ENCODE measurements at regions not wholly inside any gene's neighbourhood (a gene's known extent, or its start where the extent isn't known, plus 50 kb on each side); places are given as distances from the start of the nearest gene placed in this dataset.

DNA sequence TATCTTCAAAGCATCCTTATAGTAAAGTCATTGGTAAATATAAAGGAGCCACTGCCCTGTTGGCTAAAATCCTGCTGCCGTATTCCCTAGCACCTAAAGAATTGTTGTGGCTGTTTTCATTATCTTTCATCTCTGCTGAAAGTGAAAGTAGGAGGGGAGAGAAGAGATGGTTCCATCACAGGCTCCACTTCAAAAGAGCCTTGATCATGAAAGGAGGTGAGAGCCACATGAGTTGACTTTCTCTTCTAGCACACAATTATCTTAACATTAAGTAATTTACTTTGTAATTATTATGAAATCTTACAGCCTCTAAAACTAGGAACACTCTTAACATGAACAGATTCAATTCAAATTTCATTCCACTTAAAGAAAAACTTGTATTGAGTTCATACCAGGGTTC, 1050.9 kb upstream of the LRRTM1 start:
- POLR2A ChIA-PET: no interaction called here
- no peak overlapping the region for H2AFZ ChIP-seq (ENCODE audit: low read depth, low read length)
- TF ChIP-seq PHF8 (IDR thresholded peaks at IDR 0.05; ENCODE audit: borderline replicate concordance, low read length) (no peak), CHD1 (IDR thresholded peaks at IDR 0.05; ENCODE audit: low read length) (no peak)
- no peak overlapping the region for H3K4me3 ChIP-seq
- no peak overlapping the region for H3K4me2 ChIP-seq (ENCODE audit: insufficient read depth, low read length)
- BruUV-seq (replicated peaks): no TSS peak
- no peak overlapping the region for H3K9ac ChIP-seq (ENCODE audit: insufficient read depth in 1 of 2, low read depth in 2 of 2, low read length in 2 of 2)
- no peaks in the 10 kb centered on the region for H3K9me1 ChIP-seq (ENCODE audit: control insufficient read depth, insufficient read depth, low read length)
- no peak overlapping the region for H3K27ac ChIP-seq (ENCODE audit: extremely low read depth, low read depth, low read length)
- no peaks in the 10 kb centered on the region for H3K27me3 ChIP-seq (ENCODE audit: control insufficient read depth in 2 of 2, insufficient read depth in 2 of 2, low read length in 2 of 2)
- H4K20me1 ChIP-seq (replicated peaks; ENCODE audit: control insufficient read depth, insufficient read depth, low read length): no peaks in the 10 kb centered on the region
- intact Hi-C loops (cut with micrococcal nuclease) (no loop called here), in situ Hi-C loops (cut with MboI) (no loop called here)
- WGBS (ENCODE audit: insufficient coverage, low coverage, missing lambda C conversion rate): 0% methylated on average over 1 of the region's 1 CpG
- ATAC-seq (no peak), FAIRE-seq (no peak), DNase-seq (ENCODE audit: extremely low read depth in 1 of 4, low spot score in 3 of 4) (no peak)
- H3K9me3 ChIP-seq (replicated peaks; ENCODE audit: control insufficient read depth, insufficient read depth, low read depth, low read length): no peaks in the 10 kb centered on the region
- H3K4me1 ChIP-seq (replicated peaks in 1 of 2; ENCODE audit: control insufficient read depth in 2 of 2, insufficient read depth in 2 of 2, low read length in 2 of 2): no peaks in the 10 kb centered on the region
- CTCF ChIA-PET (ENCODE audit: low intra/inter-chr PET ratio): no interaction called here
- no peaks in the 10 kb centered on the region for H3K79me2 ChIP-seq (ENCODE audit: control insufficient read depth, insufficient read depth, low read length)
- no peaks in the 10 kb centered on the region for H3K36me3 ChIP-seq (ENCODE audit: control insufficient read depth, insufficient read depth, low read length)

DNA sequence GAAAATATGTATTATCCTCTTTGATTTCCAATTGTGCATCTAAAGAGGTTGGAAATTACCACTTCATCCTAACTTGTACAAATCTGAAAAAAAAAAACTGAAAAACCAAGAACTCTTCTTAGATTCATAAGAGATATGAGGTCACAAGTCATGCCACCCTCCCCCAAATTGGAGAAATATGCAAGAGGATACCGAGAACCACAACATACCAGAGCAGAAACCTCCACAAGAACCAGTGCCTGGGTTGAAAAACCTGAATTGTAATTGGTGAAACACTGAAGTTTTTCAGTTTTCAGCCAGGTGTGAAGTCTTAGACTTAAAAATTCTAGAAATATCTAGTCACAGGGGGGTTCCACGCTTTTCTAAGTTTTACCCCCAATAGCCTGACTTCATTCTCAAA, 1029.5 kb upstream of the LRRTM1 start:
- ChIA-PET POLR2A (no interaction called here), CTCF (ENCODE audit: low intra/inter-chr PET ratio) (no interaction called here)
- TF ChIP-seq ZNF184 (CRISPR knock-in tag; IDR thresholded peaks at IDR 0.05): no peak
- TF ChIP-seq, protein P1, sequence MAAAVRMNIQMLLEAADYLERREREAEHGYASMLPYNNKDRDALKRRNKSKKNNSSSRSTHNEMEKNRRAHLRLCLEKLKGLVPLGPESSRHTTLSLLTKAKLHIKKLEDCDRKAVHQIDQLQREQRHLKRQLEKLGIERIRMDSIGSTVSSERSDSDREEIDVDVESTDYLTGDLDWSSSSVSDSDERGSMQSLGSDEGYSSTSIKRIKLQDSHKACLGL (CRISPR knock-in tag; IDR thresholded peaks at IDR 0.05; ENCODE audit: borderline replicate concordance, poor library complexity, severe bottlenecking): no peak
- no peak for TF ChIP-seq ARNT (IDR thresholded peaks at IDR 0.05)
- no peak for TF ChIP-seq ZBTB17 (CRISPR knock-in tag; IDR thresholded peaks at IDR 0.05)
- TF ChIP-seq HNRNPH1 (optimal IDR thresholded peaks at IDR 0.05; ENCODE audit: low read depth, low read length): no peak
- TF ChIP-seq ZNF143 (CRISPR knock-in tag; IDR thresholded peaks at IDR 0.05): no peak
- TF ChIP-seq ZNF436 (CRISPR knock-in tag; IDR thresholded peaks at IDR 0.05): no peak
- TF ChIP-seq ZNF12 (CRISPR knock-in tag; IDR thresholded peaks at IDR 0.05): no peak
- H3K36me3 ChIP-seq (ENCODE audit: control insufficient read depth, insufficient read depth, low read length): no peaks in the 10 kb centered on the region
- ATAC-seq (no peak), DNase-seq (ENCODE audit: extremely low read depth in 1 of 4, low spot score in 3 of 4) (no peak), FAIRE-seq (no peak)
- H3K27me3 ChIP-seq (ENCODE audit: control insufficient read depth in 2 of 2, insufficient read depth in 2 of 2, low read length in 2 of 2): no peaks in the 10 kb centered on the region
- H3K4me3 ChIP-seq: no peak overlapping the region
- no peaks in the 10 kb centered on the region for H4K20me1 ChIP-seq (replicated peaks; ENCODE audit: control insufficient read depth, insufficient read depth, low read length)
- H3K4me1 ChIP-seq (replicated peaks in 1 of 2; ENCODE audit: control insufficient read depth in 2 of 2, insufficient read depth in 2 of 2, low read length in 2 of 2): no peaks in the 10 kb centered on the region
- H3K4me2 ChIP-seq (ENCODE audit: insufficient read depth, low read length): no peak overlapping the region
- in situ Hi-C loops (cut with MboI) (no loop called here), intact Hi-C loops (cut with micrococcal nuclease) (no loop called here)
- no peak overlapping the region for H2AFZ ChIP-seq (ENCODE audit: low read depth, low read length)
- no peak overlapping the region for H3K9ac ChIP-seq (ENCODE audit: insufficient read depth in 1 of 2, low read depth in 2 of 2, low read length in 2 of 2)
- no peaks in the 10 kb centered on the region for H3K79me2 ChIP-seq (ENCODE audit: control insufficient read depth, insufficient read depth, low read length)
- BruUV-seq (replicated peaks): no TSS peak
- no peak overlapping the region for H3K27ac ChIP-seq (ENCODE audit: extremely low read depth, low read depth, low read length)
- no peaks in the 10 kb centered on the region for H3K9me3 ChIP-seq (replicated peaks; ENCODE audit: control insufficient read depth, insufficient read depth, low read depth, low read length)
- WGBS (ENCODE audit: insufficient coverage, low coverage, missing lambda C conversion rate): 0% methylated on average over 2 of the region's 2 CpGs
- H3K9me1 ChIP-seq (ENCODE audit: control insufficient read depth, insufficient read depth, low read length): no peaks in the 10 kb centered on the region
